Fibroblast of lung (primary cell): ENCODE measurements at regions not wholly inside any gene's neighbourhood (a gene's known extent, or its start where the extent isn't known, plus 50 kb on each side); places are given as distances from the start of the nearest gene placed in this dataset.

Source experiments
- EZH2 ChIP-seq: IDR thresholded peaks from 2 replicates; pipeline ENCODE4 v1.5.1; 2012; ENCODE audit warnings: low read length, control low read depth, mild to moderate bottlenecking; ENCODE audit errors: missing control alignments
- TF ChIP-seq, protein P1 (sequence below), 2 donors: IDR thresholded peaks in 1 of 2; conservative IDR thresholded peaks in 1 of 2; 1 replicate in 1 of 2; 2 replicates in 1 of 2; pipeline ENCODE4 v1.5.1; 2011 to 2012; ENCODE audit warnings: low read length in 2 of 2, control low read depth in 1 of 2, inconsistent platforms in 1 of 2, low read depth in 1 of 2, mild to moderate bottlenecking in 1 of 2

DNA sequence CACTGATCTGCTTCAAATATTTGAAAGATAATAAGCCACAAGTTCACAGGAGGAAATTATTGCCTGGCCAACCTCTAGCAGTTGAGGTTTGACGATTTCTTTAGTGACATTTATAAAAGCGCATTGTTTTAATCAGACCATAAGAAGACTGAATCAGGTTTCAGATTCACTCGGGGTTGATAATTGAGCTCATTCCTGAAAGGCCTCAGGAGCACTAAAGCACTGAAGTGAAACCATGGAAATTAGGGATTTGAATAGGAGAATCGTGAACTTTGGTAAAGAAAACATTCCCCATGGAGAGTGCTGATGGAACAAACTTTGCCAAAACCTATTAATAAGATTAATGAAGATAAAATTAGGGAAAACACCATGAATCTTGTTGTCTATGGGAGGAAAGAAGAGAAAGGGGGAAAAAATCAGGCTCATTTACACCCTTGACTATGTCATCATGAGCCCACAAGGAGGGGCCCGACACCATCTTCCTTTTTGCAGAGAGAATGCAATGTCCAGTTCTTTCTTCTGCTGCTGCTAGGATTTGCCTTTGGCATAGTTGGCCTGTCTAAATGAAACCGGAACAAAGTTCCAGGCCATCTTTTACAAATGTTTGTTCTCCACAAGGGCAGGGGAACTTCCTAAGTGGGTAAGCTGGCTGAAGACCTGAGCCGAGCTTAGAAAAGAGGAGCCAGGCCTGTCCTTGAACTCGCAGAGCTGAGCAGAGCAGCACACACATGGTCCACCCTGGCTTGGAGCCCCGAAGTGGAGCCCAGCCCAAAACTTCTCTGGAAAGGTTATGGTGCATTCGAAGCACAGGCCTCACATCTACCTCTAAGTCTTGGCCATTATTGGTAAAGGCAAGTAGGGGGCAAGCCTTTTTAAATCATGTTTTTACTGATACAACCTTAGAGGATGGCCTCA is 56.1 kb upstream of the EIF3M start:
- TF ChIP-seq, protein P1, sequence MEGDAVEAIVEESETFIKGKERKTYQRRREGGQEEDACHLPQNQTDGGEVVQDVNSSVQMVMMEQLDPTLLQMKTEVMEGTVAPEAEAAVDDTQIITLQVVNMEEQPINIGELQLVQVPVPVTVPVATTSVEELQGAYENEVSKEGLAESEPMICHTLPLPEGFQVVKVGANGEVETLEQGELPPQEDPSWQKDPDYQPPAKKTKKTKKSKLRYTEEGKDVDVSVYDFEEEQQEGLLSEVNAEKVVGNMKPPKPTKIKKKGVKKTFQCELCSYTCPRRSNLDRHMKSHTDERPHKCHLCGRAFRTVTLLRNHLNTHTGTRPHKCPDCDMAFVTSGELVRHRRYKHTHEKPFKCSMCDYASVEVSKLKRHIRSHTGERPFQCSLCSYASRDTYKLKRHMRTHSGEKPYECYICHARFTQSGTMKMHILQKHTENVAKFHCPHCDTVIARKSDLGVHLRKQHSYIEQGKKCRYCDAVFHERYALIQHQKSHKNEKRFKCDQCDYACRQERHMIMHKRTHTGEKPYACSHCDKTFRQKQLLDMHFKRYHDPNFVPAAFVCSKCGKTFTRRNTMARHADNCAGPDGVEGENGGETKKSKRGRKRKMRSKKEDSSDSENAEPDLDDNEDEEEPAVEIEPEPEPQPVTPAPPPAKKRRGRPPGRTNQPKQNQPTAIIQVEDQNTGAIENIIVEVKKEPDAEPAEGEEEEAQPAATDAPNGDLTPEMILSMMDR (conservative IDR thresholded peaks at IDR 0.05 in 1 of 2, IDR thresholded peaks at IDR 0.05 in 1 of 2; ENCODE audit: low read depth in 1 of 2, low read length in 2 of 2) = no peak
- no peak for TF ChIP-seq EZH2
